GM12878 (cell line): ENCODE measurements at regions not wholly inside any gene's neighbourhood (a gene's known extent, or its start where the extent isn't known, plus 50 kb on each side); places are given as distances from the start of the nearest gene placed in this dataset.

Experiments used
- ATAC-seq: fragments of 200-7000 bp; cut with Tn5 transposase; 3 replicates; pipeline ENCODE4 v1.9.1; 2020; ENCODE audit warnings: mild to moderate bottlenecking, moderate library complexity
- BruUV-seq: library from RNA; stranded (reverse); fragments of 400-500 nt; replicated peaks from 2 replicates; lab custom pipeline; 2021; lab: Mats Ljungman, UMichigan
- CTCF ChIA-PET: fragments of 300-600 bp; sonication (Branson Sonifier 250); formaldehyde crosslinking; extraction: SDS; loops from one replicate; lab custom pipeline; 2021; ENCODE audit warnings: inconsistent platforms; lab: Yijun Ruan, JAX
- POLR2A ChIA-PET: fragments of 350-600 bp; formaldehyde crosslinking; extraction: SDS; loops from one replicate; lab custom pipeline; 2021; ENCODE audit warnings: inconsistent platforms; lab: Charles Lee
- RAD21 ChIA-PET: fragments of 300-600 bp; sonication (Branson Sonifier 250); formaldehyde crosslinking; loops from one replicate; lab custom pipeline; 2023; ENCODE audit warnings: antibody characterized with exemption; ENCODE audit not compliant: unreplicated experiment; lab: Charles Lee
- SMC1A ChIA-PET: fragments of 300-600 bp; sonication (Branson Sonifier 250); formaldehyde crosslinking; loops from one replicate; lab custom pipeline; 2023; ENCODE audit not compliant: unreplicated experiment, uncharacterized antibody; lab: Charles Lee
- DNase-seq: peaks from one replicate; pipeline ENCODE4 v3.0.0-alpha.2; 2011; ENCODE audit warnings: low read depth, low spot score
- FAIRE-seq: peaks from 3 replicates; lab custom pipeline; 2011; peaks lifted over from hg19 to GRCh38; lab: Jason Lieb, UNC
- H2AFZ ChIP-seq: 2 replicates; pipeline ENCODE4 v1.6.0; 2011; ENCODE audit warnings: low read depth, low read length, control low read depth; ENCODE audit not compliant: control insufficient read depth
- H3K27ac ChIP-seq: 2 replicates; pipeline ENCODE4 v1.5.1; 2011; ENCODE audit warnings: control low read depth; ENCODE audit not compliant: control insufficient read depth, insufficient read depth
- H3K27me3 ChIP-seq, 2 experiments: replicated peaks in 1 of 2; 2 replicates each; pipeline versions ENCODE4 v1.6.0 to v1.6.1; 2011; ENCODE audit warnings: low read length in 1 of 2; ENCODE audit not compliant: control insufficient read depth in 2 of 2, insufficient read depth in 2 of 2
- H3K36me3 ChIP-seq, 2 experiments: 2 replicates each; pipeline ENCODE4 v1.5.1; 2011; ENCODE audit warnings: low read length in 1 of 2; ENCODE audit not compliant: control insufficient read depth in 2 of 2, insufficient read depth in 2 of 2
- H3K4me1 ChIP-seq: 2 replicates; pipeline ENCODE4 v1.6.1; 2011; ENCODE audit warnings: mild to moderate bottlenecking, low read length, moderate library complexity, mixed read lengths; ENCODE audit not compliant: control insufficient read depth, insufficient read depth
- H3K4me2 ChIP-seq: 2 replicates; pipeline ENCODE4 v1.6.0; 2011; ENCODE audit warnings: control low read depth; ENCODE audit not compliant: control insufficient read depth, insufficient read depth
- H3K4me3 ChIP-seq: fragments of 200-600 bp; sonication (generic); 2 replicates; pipeline ENCODE4 v1.5.1; 2016
- H3K79me2 ChIP-seq: 2 replicates; pipeline ENCODE4 v1.6.0; 2011; ENCODE audit warnings: low read length; ENCODE audit not compliant: control insufficient read depth, insufficient read depth
- H3K9ac ChIP-seq: 2 replicates; pipeline ENCODE4 v1.8.0; 2011; ENCODE audit warnings: low read length, control low read depth, mixed read lengths; ENCODE audit not compliant: control insufficient read depth, insufficient read depth
- H3K9me3 ChIP-seq: replicated peaks from 3 replicates; pipeline ENCODE4 v1.5.1; 2011; ENCODE audit warnings: mild to moderate bottlenecking, low read length; ENCODE audit not compliant: control insufficient read depth, insufficient read depth
- H4K20me1 ChIP-seq: 2 replicates; pipeline ENCODE4 v1.6.0; 2011; ENCODE audit not compliant: control insufficient read depth, insufficient read depth
- ASH2L ChIP-seq: fragments of 300-600, 200-600 bp; sonication (generic); IDR thresholded peaks from 2 replicates; pipeline ENCODE4 v1.6.1; 2017; ENCODE audit warnings: low read depth, mild to moderate bottlenecking, borderline replicate concordance
- ATF3 ChIP-seq: IDR thresholded peaks from 2 replicates; pipeline ENCODE4 v1.6.1; 2011; ENCODE audit warnings: low read depth, mild to moderate bottlenecking, low read length, moderate library complexity, borderline replicate concordance; ENCODE audit errors: extremely low read depth
- CBX3 ChIP-seq: fragments of 200-600 bp; sonication (generic); IDR thresholded peaks from 2 replicates; pipeline ENCODE4 v1.6.1; 2016; ENCODE audit warnings: low read depth, borderline replicate concordance
- CREB1 ChIP-seq: IDR thresholded peaks from 2 replicates; pipeline ENCODE4 v1.6.1; 2012; ENCODE audit warnings: low read depth, mild to moderate bottlenecking, inconsistent platforms
- CREM ChIP-seq: IDR thresholded peaks from 2 replicates; pipeline ENCODE4 v1.6.1; 2014; ENCODE audit warnings: antibody characterized with exemption, low read depth
- E2F8 ChIP-seq: fragments of 450-650 bp; IDR thresholded peaks from 2 replicates; pipeline ENCODE4 v1.6.1; 2018; ENCODE audit warnings: mild to moderate bottlenecking, low read depth, moderate library complexity; ENCODE audit not compliant: partially characterized antibody
- EED ChIP-seq: sonication (generic); IDR thresholded peaks from 2 replicates; pipeline ENCODE4 v1.6.1; 2016; ENCODE audit warnings: antibody characterized with exemption, low read depth
- HSF1 ChIP-seq: fragments of 150-350 bp; IDR thresholded peaks from 2 replicates; pipeline ENCODE4 v1.6.1; 2014; ENCODE audit warnings: mild to moderate bottlenecking, low read depth, low read length
- KLF5 ChIP-seq: fragments of 450-650 bp; IDR thresholded peaks from 2 replicates; pipeline ENCODE4 v1.6.1; 2014; ENCODE audit warnings: mild to moderate bottlenecking; ENCODE audit not compliant: partially characterized antibody
- NFYB ChIP-seq: IDR thresholded peaks from 2 replicates; pipeline ENCODE4 v1.6.1; 2011; ENCODE audit warnings: low read depth, mild to moderate bottlenecking, low read length, improper control_type of control experiment, moderate library complexity; ENCODE audit not compliant: insufficient read depth
- RB1 ChIP-seq: fragments of 450-650 bp; formaldehyde crosslinking; IDR thresholded peaks from 2 replicates; pipeline ENCODE4 v1.6.1; 2017; ENCODE audit warnings: mild to moderate bottlenecking, borderline replicate concordance
- RCOR1 ChIP-seq: conservative IDR thresholded peaks from 2 replicates; pipeline ENCODE4 v1.6.1; 2012; ENCODE audit warnings: low read depth, low read length, improper control_type of control experiment
- RUNX3 ChIP-seq: IDR thresholded peaks from 2 replicates; pipeline ENCODE4 v1.6.1; 2012; ENCODE audit warnings: low read length, inconsistent platforms
- SMAD1 ChIP-seq: fragments of 450-650 bp; IDR thresholded peaks from 2 replicates; pipeline ENCODE4 v1.6.1; 2018; ENCODE audit warnings: mild to moderate bottlenecking, low read depth; ENCODE audit not compliant: partially characterized antibody
- SRF ChIP-seq, 2 experiments: IDR thresholded peaks; 2 replicates each; pipeline ENCODE4 v1.6.1; 2011; ENCODE audit warnings: low read depth in 2 of 2, low read length in 2 of 2, mild to moderate bottlenecking in 1 of 2, moderate library complexity in 1 of 2
- SUZ12 ChIP-seq: fragments of 200-600 bp; sonication (generic); IDR thresholded peaks from one replicate; pipeline ENCODE4 v1.6.1; 2018; ENCODE audit warnings: antibody characterized with exemption, mild to moderate bottlenecking; ENCODE audit not compliant: unreplicated experiment
- TAF1 ChIP-seq: IDR thresholded peaks from 2 replicates; pipeline ENCODE4 v1.6.1; 2011; ENCODE audit warnings: mild to moderate bottlenecking, low read depth, low read length, borderline replicate concordance
- ZNF207 ChIP-seq: fragments of 450-650 bp; IDR thresholded peaks from 2 replicates; pipeline ENCODE4 v1.6.1; 2014; ENCODE audit warnings: antibody characterized with exemption, mild to moderate bottlenecking, borderline replicate concordance
- ZNF217 ChIP-seq: fragments of 450-650 bp; IDR thresholded peaks from 2 replicates; pipeline ENCODE4 v1.6.1; 2017; ENCODE audit warnings: antibody characterized with exemption, mild to moderate bottlenecking
- ZNF384 ChIP-seq: IDR thresholded peaks from 2 replicates; pipeline ENCODE4 v1.6.1; 2012; ENCODE audit warnings: low read depth, mild to moderate bottlenecking, low read length, improper control_type of control experiment, borderline replicate concordance
- WGBS: methylation state at CpG from one replicate; pipeline ENCODE4 v1.1.6; 2016; ENCODE audit warnings: low lambda C conversion rate; ENCODE audit not compliant: insufficient replicate concordance, insufficient coverage; ENCODE audit errors: missing lambda C conversion rate; 5-methylcytosine and 5-hydroxymethylcytosine counted together
- in situ Hi-C: fragments of 300-500 bp; cut with MboI; formaldehyde crosslinking; loops from 9 replicates; pipeline ENCODE4 v1.14.3; 2018; ENCODE audit warnings: mixed read lengths
- intact Hi-C: fragments of 100-400 bp; cut with micrococcal nuclease; formaldehyde crosslinking; loops from one replicate; pipeline ENCODE4 v1.14.2; 2022; ENCODE audit not compliant: unreplicated experiment

GRCh38 chr11:42960521-42961088 lies 351.2 kb upstream of the API5 start:
- TF ChIP-seq E2F8 (no peak), CREM (no peak), TAF1 (no peak), ASH2L (no peak), ZNF384 (no peak), RUNX3 (no peak), KLF5 (no peak), CBX3 (no peak), EED (no peak), SMAD1 (no peak), HSF1 (no peak), NFYB (no peak), ZNF217 (no peak), ZNF207 (no peak), ATF3 (no peak), CREB1 (no peak), SUZ12 (no peak), RCOR1 (no peak), SRF (IDR thresholded peaks at IDR 0.05; ENCODE audit: low read depth in 2 of 2, low read length in 2 of 2) (no peak), RB1 (no peak)
- Histone ChIP-seq H3K9me3 (no peaks in the 10 kb centered on the region), H3K36me3 (no peaks in the 10 kb centered on the region), H3K4me3 (no peak overlapping the region), H2AFZ (no peak overlapping the region), H3K4me1 (no peaks in the 10 kb centered on the region), H3K9ac (no peak overlapping the region), H4K20me1 (no peaks in the 10 kb centered on the region), H3K27ac (no peak overlapping the region), H3K4me2 (no peak overlapping the region), H3K79me2 (no peaks in the 10 kb centered on the region), H3K27me3 (no peaks in the 10 kb centered on the region)
- BruUV-seq: no TSS peak
- ATAC-seq (no peak), DNase-seq (no peak), FAIRE-seq (no peak)
- CTCF ChIA-PET: no interaction called here
- SMC1A ChIA-PET: no interaction called here
- 0% methylated on average over 1 of the region's 1 CpG for WGBS
- intact Hi-C loops (no loop called here), in situ Hi-C loops (no loop called here)
- POLR2A ChIA-PET: no interaction called here
- RAD21 ChIA-PET: no interaction called here
